NCI-H345 (cell line): ENCODE measurements at regions not wholly inside any gene's neighbourhood (a gene's known extent, or its start where the extent isn't known, plus 50 kb on each side); places are given as distances from the start of the nearest gene placed in this dataset.

Source experiments
- DNase-seq: peaks from one replicate; lab custom pipeline; 2025; lab: John Stamatoyannopoulos, UW

- DNase-seq: no peak
These were observed 1257.8 kb upstream of the SORCS1 start for GRCh38 chr10:108422286-108422685.

- DNase-seq: no peak
These were observed 1256.8 kb upstream of the SORCS1 start for GRCh38 chr10:108421266-108421665.

GRCh38 chr10:108413954-108414353, 1249.4 kb upstream of the SORCS1 start:
- no peak for DNase-seq

GRCh38 chr10:108412323-108412722, 1247.8 kb upstream of the SORCS1 start:
- no peak for DNase-seq

GRCh38 chr10:108411894-108412293, 1247.4 kb upstream of the SORCS1 start:
- no peak for DNase-seq

GRCh38 chr10:108411206-108411605, 1246.7 kb upstream of the SORCS1 start:
- DNase-seq: no peak

GRCh38 chr10:108410236-108410635, 1245.7 kb upstream of the SORCS1 start:
- no peak for DNase-seq

- DNase-seq: no peak
These were observed 1244.8 kb upstream of the SORCS1 start for GRCh38 chr10:108409306-108409705.

GRCh38 chr10:108404155-108404554, 1239.6 kb upstream of the SORCS1 start:
- DNase-seq: no peak

- DNase-seq: no peak
These were observed 1235.0 kb upstream of the SORCS1 start for GRCh38 chr10:108399465-108399864.

- DNase-seq: no peak
These were observed 1228.6 kb upstream of the SORCS1 start for GRCh38 chr10:108393089-108393488.

GRCh38 chr10:108392286-108392685, 1227.8 kb upstream of the SORCS1 start:
- DNase-seq: no peak

GRCh38 chr10:108388706-108389105, 1224.2 kb upstream of the SORCS1 start:
- no peak for DNase-seq

GRCh38 chr10:108385963-108386362, 1221.5 kb upstream of the SORCS1 start:
- DNase-seq: no peak

- no peak for DNase-seq
These were observed 1219.9 kb upstream of the SORCS1 start for GRCh38 chr10:108384378-108384777.

- no peak for DNase-seq
These were observed 1214.3 kb upstream of the SORCS1 start for GRCh38 chr10:108378779-108379178.

- no peak for DNase-seq
These were observed 1211.2 kb upstream of the SORCS1 start for GRCh38 chr10:108375691-108376090.

GRCh38 chr10:108374991-108375390, 1210.5 kb upstream of the SORCS1 start:
- DNase-seq: no peak

- no peak for DNase-seq
These were observed 1201.0 kb upstream of the SORCS1 start for GRCh38 chr10:108365541-108365940.

GRCh38 chr10:108363576-108363975, 1199.1 kb upstream of the SORCS1 start:
- DNase-seq: no peak

GRCh38 chr10:108362961-108363360, 1198.5 kb upstream of the SORCS1 start:
- DNase-seq: no peak

- no peak for DNase-seq
These were observed 1197.8 kb upstream of the SORCS1 start for GRCh38 chr10:108362296-108362695.

- DNase-seq: no peak
These were observed 1195.7 kb upstream of the SORCS1 start for GRCh38 chr10:108360187-108360586.

- DNase-seq: no peak
These were observed 1194.4 kb upstream of the SORCS1 start for GRCh38 chr10:108358912-108359311.

GRCh38 chr10:108352771-108353170, 1188.3 kb upstream of the SORCS1 start:
- no peak for DNase-seq
